DND-41 (cell line): ENCODE measurements at regions not wholly inside any gene's neighbourhood (a gene's known extent, or its start where the extent isn't known, plus 50 kb on each side); places are given as distances from the start of the nearest gene placed in this dataset.

Experiments
- EZH2 ChIP-seq: IDR thresholded peaks from 3 replicates; pipeline ENCODE4 v1.6.1; 2012; ENCODE audit warnings: borderline replicate concordance, low read depth, mild to moderate bottlenecking, moderate library complexity, low read length, inconsistent platforms; ENCODE audit not compliant: severe bottlenecking
- TF ChIP-seq, protein P1 (sequence below): IDR thresholded peaks from 2 replicates; pipeline ENCODE4 v1.5.1; 2012; ENCODE audit warnings: borderline replicate concordance, low read length, moderate library complexity, mild to moderate bottlenecking; ENCODE audit not compliant: poor library complexity, severe bottlenecking; ENCODE audit errors: extremely low read depth

DNA sequence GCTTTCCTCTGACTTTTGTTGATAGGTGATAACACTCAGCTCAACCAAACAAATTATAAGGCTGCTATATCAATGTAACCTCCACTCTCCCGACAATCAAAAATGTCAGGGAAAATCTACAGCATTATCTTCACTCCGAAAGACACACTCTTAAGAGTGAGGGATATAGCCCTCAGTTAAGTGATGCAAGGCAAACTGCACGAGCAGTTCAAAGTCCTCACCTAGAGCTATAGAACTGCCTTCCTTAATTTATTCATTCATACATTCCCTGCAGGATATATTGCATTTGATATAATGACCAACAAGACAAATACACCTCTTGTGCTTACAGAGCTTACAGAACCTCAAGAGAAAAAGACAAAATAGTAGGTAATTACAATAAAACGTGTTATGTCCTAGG lies 378.1 kb downstream of the ELAVL2 start:
- TF ChIP-seq, protein P1, sequence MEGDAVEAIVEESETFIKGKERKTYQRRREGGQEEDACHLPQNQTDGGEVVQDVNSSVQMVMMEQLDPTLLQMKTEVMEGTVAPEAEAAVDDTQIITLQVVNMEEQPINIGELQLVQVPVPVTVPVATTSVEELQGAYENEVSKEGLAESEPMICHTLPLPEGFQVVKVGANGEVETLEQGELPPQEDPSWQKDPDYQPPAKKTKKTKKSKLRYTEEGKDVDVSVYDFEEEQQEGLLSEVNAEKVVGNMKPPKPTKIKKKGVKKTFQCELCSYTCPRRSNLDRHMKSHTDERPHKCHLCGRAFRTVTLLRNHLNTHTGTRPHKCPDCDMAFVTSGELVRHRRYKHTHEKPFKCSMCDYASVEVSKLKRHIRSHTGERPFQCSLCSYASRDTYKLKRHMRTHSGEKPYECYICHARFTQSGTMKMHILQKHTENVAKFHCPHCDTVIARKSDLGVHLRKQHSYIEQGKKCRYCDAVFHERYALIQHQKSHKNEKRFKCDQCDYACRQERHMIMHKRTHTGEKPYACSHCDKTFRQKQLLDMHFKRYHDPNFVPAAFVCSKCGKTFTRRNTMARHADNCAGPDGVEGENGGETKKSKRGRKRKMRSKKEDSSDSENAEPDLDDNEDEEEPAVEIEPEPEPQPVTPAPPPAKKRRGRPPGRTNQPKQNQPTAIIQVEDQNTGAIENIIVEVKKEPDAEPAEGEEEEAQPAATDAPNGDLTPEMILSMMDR = no peak
- no peak for TF ChIP-seq EZH2
